ENCODE measurements at regions not wholly inside any gene's neighbourhood (a gene's known extent, or its start where the extent isn't known, plus 50 kb on each side); places are given as distances from the start of the nearest gene placed in this dataset.

DNA sequence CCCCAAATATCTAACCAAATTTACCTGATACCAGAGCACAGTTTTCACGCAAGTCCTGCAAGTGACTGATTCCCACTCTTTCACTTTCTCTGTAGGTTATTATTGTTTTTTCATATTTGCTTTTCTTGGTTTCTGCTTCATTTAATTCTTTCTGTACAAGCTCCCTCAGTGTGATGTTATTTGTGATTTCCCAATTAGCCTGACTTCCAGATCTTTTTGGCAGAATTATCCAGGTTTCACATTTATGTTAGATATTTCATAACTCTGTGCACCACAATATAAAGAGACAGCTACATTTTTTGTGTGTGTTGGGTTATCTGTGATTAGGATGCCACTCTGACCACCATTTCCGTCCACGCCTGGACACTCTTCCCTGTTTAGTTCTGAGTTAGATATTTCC, 381.5 kb upstream of the CNTNAP2 start:
- Histone ChIP-seq H3K4me2 (replicated peaks; ENCODE audit: extremely low read depth, low read length, poor library complexity, severe bottlenecking) (no peak overlapping the region), H4K20me1 (ENCODE audit: insufficient read depth, low read length) (no peaks in the 10 kb centered on the region), H3K27ac (ENCODE audit: low read depth in 1 of 2, low read length in 2 of 2) (no peak overlapping the region), H2AFZ (ENCODE audit: insufficient read depth, low read depth, low read length, poor library complexity, severe bottlenecking) (no peak overlapping the region), H3K79me2 (ENCODE audit: insufficient read depth, low read length) (no peaks in the 10 kb centered on the region), H3K27me3 (ENCODE audit: control insufficient read depth in 2 of 2, insufficient read depth in 2 of 2, low read length in 2 of 2) (no peaks in the 10 kb centered on the region), H3K9ac (ENCODE audit: insufficient read depth, low read length, poor library complexity, severe bottlenecking) (no peak overlapping the region), H3K4me3 (replicated peaks in 1 of 3; ENCODE audit: low read depth in 2 of 3, low read length in 3 of 3) (no peak overlapping the region), H3K9me3 (replicated peaks in 1 of 2; ENCODE audit: control insufficient read depth in 1 of 2, insufficient read depth in 1 of 2, low read length in 2 of 2) (no peaks in the 10 kb centered on the region), H3K4me1 (ENCODE audit: control insufficient read depth in 1 of 2, insufficient read depth in 2 of 2, low read length in 2 of 2) (no peaks in the 10 kb centered on the region), H3K36me3 (replicated peaks in 1 of 2; ENCODE audit: control insufficient read depth in 1 of 2, insufficient read depth in 2 of 2, low read length in 2 of 2) (no peaks in the 10 kb centered on the region)
- Mint-ChIP-seq H3K4me1 (no peaks in the 10 kb centered on the region), H3K27me3 (ENCODE audit: low read depth in 3 of 3) (no peaks in the 10 kb centered on the region), H3K27ac (no peak overlapping the region), H3K36me3 (no peaks in the 10 kb centered on the region), H3K4me3 (no peak overlapping the region), H3K9me3 (peaks cover 0 to 4% (median 2%) of the 10 kb centered on the region in 7 donors)
- 93% methylated on average over 2 of the region's 3 CpGs for WGBS (ENCODE audit: insufficient coverage)
- TF ChIP-seq, protein P1, sequence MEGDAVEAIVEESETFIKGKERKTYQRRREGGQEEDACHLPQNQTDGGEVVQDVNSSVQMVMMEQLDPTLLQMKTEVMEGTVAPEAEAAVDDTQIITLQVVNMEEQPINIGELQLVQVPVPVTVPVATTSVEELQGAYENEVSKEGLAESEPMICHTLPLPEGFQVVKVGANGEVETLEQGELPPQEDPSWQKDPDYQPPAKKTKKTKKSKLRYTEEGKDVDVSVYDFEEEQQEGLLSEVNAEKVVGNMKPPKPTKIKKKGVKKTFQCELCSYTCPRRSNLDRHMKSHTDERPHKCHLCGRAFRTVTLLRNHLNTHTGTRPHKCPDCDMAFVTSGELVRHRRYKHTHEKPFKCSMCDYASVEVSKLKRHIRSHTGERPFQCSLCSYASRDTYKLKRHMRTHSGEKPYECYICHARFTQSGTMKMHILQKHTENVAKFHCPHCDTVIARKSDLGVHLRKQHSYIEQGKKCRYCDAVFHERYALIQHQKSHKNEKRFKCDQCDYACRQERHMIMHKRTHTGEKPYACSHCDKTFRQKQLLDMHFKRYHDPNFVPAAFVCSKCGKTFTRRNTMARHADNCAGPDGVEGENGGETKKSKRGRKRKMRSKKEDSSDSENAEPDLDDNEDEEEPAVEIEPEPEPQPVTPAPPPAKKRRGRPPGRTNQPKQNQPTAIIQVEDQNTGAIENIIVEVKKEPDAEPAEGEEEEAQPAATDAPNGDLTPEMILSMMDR (IDR thresholded peaks at IDR 0.05), result no peak
- intact Hi-C loops (cut with micrococcal nuclease), result no loop called here
- DNase-seq, result no peak

DNA sequence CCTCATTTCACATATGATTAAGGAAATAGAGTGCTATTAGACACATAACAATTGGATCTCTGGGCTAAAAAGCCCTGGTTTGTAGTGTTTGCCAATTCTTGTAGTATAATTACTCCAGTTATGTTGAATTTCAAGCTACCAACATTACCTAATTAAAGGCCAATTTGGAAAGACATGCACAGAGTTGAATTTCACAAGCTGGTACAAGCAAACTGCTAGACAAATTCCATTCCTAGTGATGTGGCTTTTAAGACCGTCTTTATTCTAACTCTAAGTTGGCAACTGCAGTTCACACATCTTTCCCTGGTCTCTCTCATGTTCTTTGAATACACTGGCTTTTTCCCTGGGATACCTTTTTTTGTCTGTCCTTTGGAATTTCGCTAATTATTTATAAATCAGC, 384.1 kb upstream of the CNTNAP2 start:
- intact Hi-C loops (cut with micrococcal nuclease), result no loop called here
- H3K9ac ChIP-seq (ENCODE audit: insufficient read depth, low read length, poor library complexity, severe bottlenecking), result no peak overlapping the region
- Mint-ChIP-seq H3K36me3 (no peaks in the 10 kb centered on the region), H3K9me3 (peaks cover 0 to 3% (median 1%) of the 10 kb centered on the region in 7 donors), H3K4me1 (no peaks in the 10 kb centered on the region), H3K4me3 (no peak overlapping the region), H3K27ac (no peak overlapping the region), H3K27me3 (ENCODE audit: low read depth in 3 of 3) (no peaks in the 10 kb centered on the region)
- no peaks in the 10 kb centered on the region for H3K9me3 ChIP-seq (replicated peaks in 1 of 2; ENCODE audit: control insufficient read depth in 1 of 2, insufficient read depth in 1 of 2, low read length in 2 of 2)
- TF ChIP-seq, protein P1 (IDR thresholded peaks at IDR 0.05), result no peak
- H3K4me3 ChIP-seq (replicated peaks in 1 of 3; ENCODE audit: low read depth in 2 of 3, low read length in 3 of 3), result no peak overlapping the region
- H3K79me2 ChIP-seq (ENCODE audit: insufficient read depth, low read length), result no peaks in the 10 kb centered on the region
- no peak for DNase-seq
- H3K27ac ChIP-seq (ENCODE audit: low read depth in 1 of 2, low read length in 2 of 2), result no peak overlapping the region
- H4K20me1 ChIP-seq (ENCODE audit: insufficient read depth, low read length), result no peaks in the 10 kb centered on the region
- no peaks in the 10 kb centered on the region for H3K4me1 ChIP-seq (ENCODE audit: control insufficient read depth in 1 of 2, insufficient read depth in 2 of 2, low read length in 2 of 2)
- no peaks in the 10 kb centered on the region for H3K36me3 ChIP-seq (replicated peaks in 1 of 2; ENCODE audit: control insufficient read depth in 1 of 2, insufficient read depth in 2 of 2, low read length in 2 of 2)
- no peaks in the 10 kb centered on the region for H3K27me3 ChIP-seq (ENCODE audit: control insufficient read depth in 2 of 2, insufficient read depth in 2 of 2, low read length in 2 of 2)
- 50% methylated on average over 1 of the region's 2 CpGs for WGBS (ENCODE audit: insufficient coverage)
- H2AFZ ChIP-seq (ENCODE audit: insufficient read depth, low read depth, low read length, poor library complexity, severe bottlenecking), result no peak overlapping the region
- H3K4me2 ChIP-seq (replicated peaks; ENCODE audit: extremely low read depth, low read length, poor library complexity, severe bottlenecking), result no peak overlapping the region
